HG02588 (cell line): ENCODE measurements at regions not wholly inside any gene's neighbourhood (a gene's known extent, or its start where the extent isn't known, plus 50 kb on each side); places are given as distances from the start of the nearest gene placed in this dataset.

Experiments used
- ATAC-seq: cut with Tn5 transposase; IDR thresholded peaks from one replicate; pipeline ENCODE4 v1.9.1; 2021; ENCODE audit warnings: mild to moderate bottlenecking, moderate library complexity; ENCODE audit not compliant: unreplicated experiment

- ATAC-seq, result no peak
Measured at GRCh38 chr3:152710549-152710948, 124.4 kb upstream of the P2RY1 start.

GRCh38 chr3:152713989-152714388 is 120.9 kb upstream of the P2RY1 start:
- no peak for ATAC-seq

GRCh38 chr3:152714507-152714906 is 120.4 kb upstream of the P2RY1 start:
- ATAC-seq, result no peak

GRCh38 chr3:152717252-152717651 is 117.7 kb upstream of the P2RY1 start:
- ATAC-seq, result no peak

- ATAC-seq, result no peak
Measured at GRCh38 chr3:152718810-152719209, 116.1 kb upstream of the P2RY1 start.

- no peak for ATAC-seq
Measured at GRCh38 chr3:152719264-152719663, 115.7 kb upstream of the P2RY1 start.

GRCh38 chr3:152720951-152721718 is 113.8 kb upstream of the P2RY1 start:
- no peak for ATAC-seq

GRCh38 chr3:152724270-152724669 is 110.7 kb upstream of the P2RY1 start:
- ATAC-seq, result no peak

GRCh38 chr3:152728231-152728980 is 106.5 kb upstream of the P2RY1 start:
- ATAC-seq, result no peak

- ATAC-seq, result peak; percentile 72
Measured at GRCh38 chr3:152729906-152730305, 105.0 kb upstream of the P2RY1 start.

GRCh38 chr3:152731511-152731910 is 103.4 kb upstream of the P2RY1 start:
- no peak for ATAC-seq

GRCh38 chr3:152733584-152734119 is 101.3 kb upstream of the P2RY1 start:
- ATAC-seq, result no peak

- ATAC-seq, result peak; percentile 99
Measured at GRCh38 chr3:152737021-152737908, 97.7 kb upstream of the P2RY1 start.

GRCh38 chr3:152738656-152739055 is 96.3 kb upstream of the P2RY1 start:
- no peak for ATAC-seq

GRCh38 chr3:152742368-152743347 is 92.3 kb upstream of the P2RY1 start:
- peak; percentile 53 for ATAC-seq

GRCh38 chr3:152745646-152746045 is 89.3 kb upstream of the P2RY1 start:
- no peak for ATAC-seq

GRCh38 chr3:152754303-152754702 is 80.6 kb upstream of the P2RY1 start:
- ATAC-seq, result no peak

GRCh38 chr3:152756807-152757206 is 78.1 kb upstream of the P2RY1 start:
- no peak for ATAC-seq

- ATAC-seq, result peak; percentile 78
Measured at GRCh38 chr3:152760024-152760563, 74.8 kb upstream of the P2RY1 start.

- ATAC-seq, result peak; percentile 36
Measured at GRCh38 chr3:152760591-152760990, 74.3 kb upstream of the P2RY1 start.
